Islet of Langerhans (tissue), 1 donor: ENCODE measurements at regions not wholly inside any gene's neighbourhood (a gene's known extent, or its start where the extent isn't known, plus 50 kb on each side); places are given as distances from the start of the nearest gene placed in this dataset.

Experiments used
- FAIRE-seq: peaks from one replicate; lab custom pipeline; 2011; peaks lifted over from hg19 to GRCh38; lab: Jason Lieb, UNC

GRCh38 chr1:57489358-57490036, 65.6 kb upstream of the DAB1 start:
- FAIRE-seq, result no peak

DNA sequence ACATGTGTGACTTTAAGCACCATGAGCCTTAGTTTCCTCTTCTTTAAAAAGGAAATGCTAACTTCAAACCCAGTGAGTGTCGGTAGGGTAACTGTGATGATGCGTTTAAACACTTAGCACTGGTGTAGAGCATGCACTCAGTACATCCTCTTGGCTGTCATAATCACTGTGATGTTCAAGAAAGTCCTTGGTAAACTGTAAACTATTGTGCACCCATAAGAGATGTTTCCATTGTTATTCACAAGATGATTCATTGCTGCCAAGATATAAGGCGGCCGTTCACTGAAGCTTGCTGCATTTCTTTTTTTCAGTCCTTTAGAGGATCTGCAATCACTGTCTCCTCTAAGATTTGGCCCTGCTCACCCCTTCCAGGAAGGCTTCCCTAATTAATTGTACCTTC, 61.8 kb upstream of the DAB1 start:
- FAIRE-seq, result no peak

- no peak for FAIRE-seq
These were observed 60.1 kb upstream of the DAB1 start for GRCh38 chr1:57483954-57484353.

- no peak for FAIRE-seq
These were observed 55.6 kb upstream of the DAB1 start for GRCh38 chr1:57479471-57479870.

GRCh38 chr1:57475366-57475765, 51.5 kb upstream of the DAB1 start:
- no peak for FAIRE-seq

GRCh38 chr1:57474137-57474750, 50.4 kb upstream of the DAB1 start:
- no peak for FAIRE-seq
